ENCODE measurements at regions not wholly inside any gene's neighbourhood (a gene's known extent, or its start where the extent isn't known, plus 50 kb on each side); places are given as distances from the start of the nearest gene placed in this dataset.
"Not testable (repeated sequence)": the region's sequence is repeated elsewhere in the genome, so short reads cannot be mapped to it uniquely, and the experiment has no call there.

DNA sequence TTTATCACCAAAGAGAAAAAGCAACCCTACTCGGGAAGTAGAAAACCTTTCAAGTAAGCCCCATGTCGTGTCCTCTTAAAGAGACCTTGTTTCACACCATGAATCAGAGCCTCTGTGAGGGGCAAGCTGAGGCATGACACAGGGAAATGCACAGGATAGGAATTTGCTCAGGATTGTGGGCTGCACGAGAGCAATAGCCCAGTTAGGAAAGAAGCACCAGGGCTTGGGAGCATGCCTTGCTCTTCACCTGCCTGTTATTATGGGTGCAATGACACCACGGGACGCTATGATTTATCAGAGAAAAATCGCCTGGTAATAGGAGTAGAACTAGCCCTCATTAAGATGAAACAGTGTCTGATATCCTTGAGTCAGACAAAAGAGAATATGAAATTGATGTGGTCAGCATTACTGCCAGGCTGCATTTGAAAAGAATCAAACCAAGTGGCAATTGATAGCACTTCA lies 562.9 kb upstream of the NRP1 start:
- no peak for DNase-seq

DNA sequence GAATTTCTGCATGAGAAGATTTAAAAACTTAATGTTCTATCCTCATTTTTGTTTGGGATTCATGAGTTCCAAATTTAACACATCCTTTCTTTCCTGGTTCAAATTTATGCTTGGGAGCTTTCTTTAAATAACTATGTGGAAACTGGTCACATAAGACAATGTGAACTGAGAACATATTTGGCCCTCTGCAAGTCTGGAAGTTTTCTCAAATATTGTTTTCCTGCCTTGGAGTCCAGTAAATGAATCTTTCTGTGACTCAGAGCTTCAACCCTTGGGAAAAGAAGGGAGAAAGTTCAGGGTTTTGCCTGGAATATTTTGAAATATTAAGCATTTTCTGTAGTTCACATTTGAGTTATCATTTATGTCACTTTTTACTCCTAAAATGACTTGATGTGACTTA lies 559.0 kb upstream of the NRP1 start:
- no peak for DNase-seq

DNA sequence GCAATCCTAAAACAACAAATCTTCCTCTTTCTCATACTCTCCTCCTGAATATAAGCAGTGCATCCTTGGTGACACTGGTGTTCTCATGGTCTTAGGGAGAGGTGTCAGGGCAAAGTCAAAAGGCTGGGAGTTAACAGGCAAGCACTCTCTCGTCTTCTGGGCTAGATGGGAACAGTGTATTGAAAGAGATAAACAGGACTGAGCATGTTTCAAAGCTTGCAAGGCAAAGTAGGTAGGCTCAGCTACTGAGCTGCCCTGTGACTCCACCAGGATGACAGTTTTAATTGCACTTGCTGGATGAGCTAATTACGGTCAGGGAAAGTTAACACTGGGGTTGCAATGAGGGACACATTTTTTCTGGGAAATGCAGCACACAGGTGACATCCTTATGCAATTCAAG lies 554.9 kb upstream of the NRP1 start:
- DNase-seq = no peak

DNA sequence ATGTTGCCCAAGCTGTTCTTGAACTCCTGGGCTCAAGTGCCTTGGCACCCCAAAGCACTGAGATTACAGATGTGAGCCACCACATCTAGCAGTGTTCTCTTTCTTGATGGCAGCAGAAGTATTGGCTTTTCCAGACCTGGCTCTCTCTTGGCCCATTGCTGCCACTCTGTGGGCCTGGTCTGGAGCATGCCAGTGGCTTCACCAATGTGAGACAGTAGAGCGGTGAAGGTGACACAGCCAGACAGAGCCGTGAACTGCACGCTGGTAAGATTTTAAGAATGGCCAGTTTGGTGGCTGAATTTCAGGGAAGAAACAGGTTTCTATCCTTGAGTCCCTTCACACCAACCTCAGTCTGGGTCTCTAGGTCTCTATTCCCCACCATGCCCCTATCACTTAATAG lies 552.7 kb upstream of the NRP1 start:
- no peak for DNase-seq

DNA sequence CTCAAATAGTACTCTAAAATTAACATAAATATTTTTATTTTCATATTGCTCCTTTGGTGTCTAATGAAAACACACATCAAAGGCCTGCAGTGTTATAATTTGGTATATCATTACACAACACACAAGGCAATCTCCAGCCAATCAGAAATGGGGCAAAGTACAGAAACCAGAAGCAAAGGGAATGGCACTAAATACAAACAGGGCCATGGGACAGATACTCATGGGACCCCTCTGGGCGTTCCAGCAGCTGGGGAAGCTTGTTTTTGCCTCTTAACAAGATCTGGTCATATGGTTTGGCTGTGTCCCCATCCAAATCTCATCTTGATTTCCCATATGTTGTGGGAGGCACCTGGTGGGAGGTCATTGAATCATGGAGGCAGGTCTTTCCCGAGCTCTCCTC lies 551.8 kb upstream of the NRP1 start:
- DNase-seq = no peak

DNA sequence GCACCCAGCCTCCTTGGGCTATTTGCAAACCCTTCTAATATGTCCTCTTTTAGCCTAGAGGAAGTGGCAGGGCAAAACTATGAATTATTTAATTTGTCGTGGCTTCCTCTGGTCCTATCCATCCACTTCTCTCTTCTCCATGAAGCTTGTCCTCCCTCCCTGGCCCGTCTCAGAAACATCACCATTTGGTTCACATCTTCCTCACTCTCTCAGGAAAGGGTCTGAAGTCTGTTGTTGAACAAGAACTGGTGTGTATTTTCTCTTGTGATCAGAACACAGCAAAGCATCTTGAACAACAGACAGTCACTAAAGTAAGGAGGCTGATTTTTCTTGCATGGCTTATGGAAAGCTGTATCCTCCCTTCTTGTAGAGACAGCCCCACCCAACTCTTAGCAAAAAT lies 550.1 kb upstream of the NRP1 start:
- no peak for DNase-seq

DNA sequence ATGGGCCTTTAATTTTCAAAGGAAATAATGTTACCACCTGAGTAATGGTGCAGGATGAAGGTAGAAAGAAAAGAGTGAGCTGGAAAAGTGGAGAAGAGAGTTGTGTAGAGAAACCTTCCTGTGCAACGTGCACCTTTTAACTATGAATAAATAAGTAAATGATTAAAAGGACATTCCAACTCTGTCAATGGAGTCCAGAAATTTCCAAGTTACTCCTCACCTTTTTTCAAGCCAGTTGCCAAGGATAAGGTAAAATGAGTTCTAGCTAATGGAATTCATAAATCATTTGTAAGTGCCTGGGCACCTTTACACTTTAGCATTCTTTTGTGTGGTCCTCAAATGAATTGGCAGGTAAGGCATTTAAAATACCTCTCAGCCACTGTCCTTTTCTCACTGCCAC lies 549.4 kb upstream of the NRP1 start:
- no peak for DNase-seq

DNA sequence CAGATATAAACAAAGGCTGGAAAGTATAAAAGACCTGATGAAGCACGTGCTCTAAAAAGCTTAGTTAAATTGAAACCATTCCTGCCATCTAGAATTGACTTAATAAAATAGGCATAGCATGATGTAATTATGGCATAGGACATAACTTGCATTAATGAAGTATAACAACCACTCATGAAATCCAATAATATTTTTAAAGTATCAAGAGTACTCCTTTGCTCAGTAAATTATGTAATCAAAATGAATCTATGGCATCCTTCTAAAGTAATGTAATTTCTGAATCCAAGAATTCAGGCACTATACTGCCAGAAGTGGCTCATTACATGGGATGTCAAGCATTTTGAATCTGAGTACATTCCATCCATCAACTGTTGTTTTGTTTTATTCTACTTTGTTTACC lies 548.5 kb upstream of the NRP1 start:
- no peak for DNase-seq

DNA sequence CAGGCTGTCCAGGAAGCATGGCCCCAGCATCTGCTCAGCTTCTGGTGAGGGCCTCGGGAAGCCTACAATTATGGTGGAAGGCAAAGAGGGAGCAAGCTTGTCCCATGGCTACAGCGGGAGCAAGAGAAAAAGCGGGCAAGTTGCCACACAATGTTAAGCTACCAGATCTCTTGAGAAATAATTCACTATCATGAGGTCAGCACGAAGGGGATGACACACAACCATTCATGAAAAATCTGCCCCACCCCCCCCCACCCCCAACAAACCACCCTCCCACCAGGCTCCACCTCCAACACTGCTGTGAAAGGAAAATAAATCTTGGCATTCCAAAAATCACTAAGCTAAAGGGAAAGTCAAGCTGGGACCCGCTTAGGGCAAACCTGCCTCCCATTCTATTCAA lies 545.8 kb upstream of the NRP1 start:
- no peak for DNase-seq

DNA sequence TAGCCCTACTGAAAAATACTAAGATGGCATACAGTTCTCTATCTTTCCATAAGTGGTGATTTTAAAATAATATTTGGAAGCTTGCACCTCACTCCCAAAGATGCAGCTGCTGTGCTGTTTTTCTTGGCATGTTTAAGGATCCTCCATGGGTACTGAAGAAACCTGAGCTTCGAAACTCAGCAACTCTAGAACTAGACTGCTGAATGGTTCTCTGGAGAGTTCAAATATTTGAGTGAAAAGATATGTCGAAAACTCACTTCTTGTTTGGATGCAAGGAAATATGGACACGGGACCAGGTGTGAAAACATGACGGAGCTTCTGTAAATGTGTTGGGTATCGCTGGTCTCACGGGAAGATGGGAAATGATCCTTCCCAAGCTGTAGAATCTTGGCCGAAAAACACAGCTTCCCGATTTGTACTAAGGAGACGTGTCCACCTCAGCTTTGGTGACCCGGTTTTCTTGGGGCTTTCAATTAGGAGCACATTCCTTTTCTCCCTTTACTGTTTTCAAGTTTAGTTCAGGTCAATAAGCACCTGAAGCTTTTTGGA lies 543.8 kb upstream of the NRP1 start:
- DNase-seq = no peak

DNA sequence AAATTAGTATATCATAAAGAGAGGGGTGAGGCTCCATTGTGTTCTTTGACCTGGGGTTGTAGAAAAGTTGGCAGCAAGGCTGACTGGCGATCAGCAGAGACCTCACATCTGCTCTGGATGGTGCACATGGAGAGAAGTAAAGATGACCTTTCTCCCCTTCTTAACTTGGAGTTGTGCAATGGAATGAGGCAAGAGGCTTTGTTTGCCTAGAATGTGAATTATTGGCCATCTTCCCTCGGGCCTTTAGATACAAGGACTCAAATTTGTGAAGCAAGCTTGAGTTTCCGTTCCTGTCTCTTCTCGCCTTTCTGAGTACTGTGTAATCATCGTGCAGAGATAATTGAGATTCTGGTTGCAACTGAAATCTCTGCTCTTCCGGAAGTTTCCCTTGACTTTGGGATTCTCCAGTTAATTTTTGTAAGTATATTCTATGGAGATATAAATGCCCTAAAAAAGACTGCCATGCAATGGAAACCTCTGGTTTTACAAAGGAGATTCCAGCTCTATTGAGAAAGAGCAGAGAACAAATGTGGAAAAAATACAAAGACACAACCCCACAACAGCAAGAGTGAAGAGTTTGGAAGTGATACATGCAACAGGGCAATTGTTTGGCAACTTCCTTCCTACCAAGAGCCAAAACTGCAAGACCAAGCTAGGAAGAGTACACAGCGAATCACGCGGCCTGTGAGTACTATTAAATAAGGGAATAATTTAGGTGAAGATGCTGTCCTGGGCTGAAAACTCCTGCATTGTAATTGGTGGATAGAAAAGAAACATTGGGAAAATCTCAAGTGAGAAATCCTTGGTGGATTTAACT lies 542.3 kb upstream of the NRP1 start:
- DNase-seq = no peak

DNA sequence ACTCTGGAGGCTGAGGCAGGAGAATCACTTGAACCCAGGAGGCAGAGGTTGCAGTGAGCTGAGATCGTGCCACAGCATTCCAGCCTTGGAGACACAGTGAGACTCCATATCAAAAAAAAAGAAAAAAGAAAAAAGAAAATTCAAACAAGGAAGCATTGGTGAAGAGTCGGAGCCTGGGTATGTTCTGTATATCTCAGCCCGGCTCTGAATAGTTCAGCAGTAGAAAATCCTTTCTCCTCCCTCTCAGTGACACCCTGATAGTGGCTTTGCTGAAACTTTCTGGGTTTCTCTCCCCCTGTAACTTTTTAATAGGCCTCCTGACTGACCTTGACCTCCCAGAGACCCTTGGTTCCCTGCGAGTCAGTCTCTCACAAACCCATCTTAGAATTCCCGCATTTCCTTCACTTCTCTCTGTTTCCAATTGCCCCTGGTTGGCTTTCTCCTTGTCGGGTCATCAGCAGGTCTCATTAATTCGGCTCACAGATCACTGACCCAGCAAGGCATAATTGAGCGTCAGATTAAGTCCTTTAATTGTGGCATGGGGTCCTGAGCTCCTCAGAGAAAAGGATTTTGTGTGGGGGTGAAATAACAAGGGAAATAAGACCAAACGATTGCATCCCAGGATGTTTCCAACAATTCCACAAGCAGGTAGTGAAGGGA lies 541.6 kb upstream of the NRP1 start:
- no peak for DNase-seq

DNA sequence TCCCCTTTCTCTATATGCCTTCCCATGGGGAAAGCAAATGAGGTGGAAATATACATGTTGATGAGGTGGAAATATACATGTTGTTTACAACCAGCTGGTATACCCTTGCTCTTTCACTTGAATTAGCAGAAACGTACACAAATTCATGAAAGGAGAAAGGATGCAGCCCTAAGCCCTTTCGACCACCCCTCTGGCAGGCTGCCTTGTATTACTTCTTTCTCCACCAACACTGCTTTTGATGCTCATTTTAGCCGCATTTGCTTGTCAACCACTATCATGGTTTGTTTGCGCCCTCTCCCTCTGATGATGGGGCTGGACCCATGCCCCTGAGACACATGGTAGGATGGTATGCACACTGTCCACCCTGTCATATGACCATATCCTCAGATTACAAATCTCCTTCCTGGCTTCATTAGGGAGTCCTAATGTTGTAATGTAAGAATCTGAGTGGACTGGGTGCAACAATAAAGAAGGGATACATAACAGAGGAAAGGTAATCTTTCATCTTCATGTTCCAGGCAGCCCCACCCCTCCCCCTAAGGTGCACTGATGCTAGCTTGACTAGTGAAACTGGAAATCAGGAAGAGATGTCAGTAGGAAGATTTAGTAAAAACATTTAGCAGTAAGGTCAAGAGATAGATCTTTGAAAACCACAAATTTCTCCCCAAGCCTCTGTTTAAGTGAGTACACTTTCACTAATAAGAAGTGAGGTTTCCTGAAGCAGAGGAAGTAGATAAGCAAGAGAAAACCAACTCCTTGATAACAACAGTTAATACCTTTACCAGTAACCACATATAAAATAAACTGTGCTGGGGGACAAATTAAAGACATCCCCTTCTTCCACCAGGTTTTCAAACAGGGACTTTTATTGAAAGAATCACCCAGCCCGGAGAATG lies 536.8 kb upstream of the NRP1 start:
- no peak for DNase-seq

DNA sequence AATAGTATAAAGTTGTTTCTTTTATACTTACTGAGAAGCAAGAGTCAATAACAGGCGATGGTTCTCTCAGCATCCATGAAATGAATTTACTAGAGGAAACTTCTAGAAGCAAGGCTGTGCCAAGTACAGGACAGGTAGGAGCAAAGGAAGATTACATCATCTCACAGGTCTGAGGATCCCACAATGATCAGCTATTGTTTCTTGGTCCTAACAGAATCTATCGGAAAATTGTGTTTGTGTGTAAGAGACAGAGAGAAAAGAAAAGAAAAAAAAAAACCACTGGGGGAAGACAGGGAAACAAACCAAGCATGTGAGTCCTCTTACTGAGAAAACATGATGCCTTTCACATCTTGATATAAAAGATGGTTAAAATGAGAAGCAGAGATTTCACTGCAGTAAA lies 535.0 kb upstream of the NRP1 start:
- no peak for DNase-seq

DNA sequence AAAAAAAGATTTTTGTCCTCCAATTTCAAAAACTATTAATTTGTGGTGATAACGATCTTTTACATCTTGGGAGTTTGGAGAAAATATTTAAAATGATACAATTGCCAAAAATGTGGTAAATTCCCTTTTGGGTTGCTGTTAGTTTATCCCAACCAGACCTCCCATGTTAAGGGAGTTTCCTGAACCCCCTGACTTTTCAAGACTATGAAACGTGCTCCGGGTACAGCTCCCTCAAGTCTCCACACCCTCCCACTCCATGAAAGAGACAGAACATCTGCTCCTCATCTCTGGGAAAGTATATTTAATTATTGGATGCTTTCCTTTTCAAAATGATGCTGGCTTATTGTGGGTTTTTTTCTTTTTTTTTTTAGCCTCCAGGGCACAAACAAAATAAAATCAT lies 534.6 kb upstream of the NRP1 start:
- no peak for DNase-seq

DNA sequence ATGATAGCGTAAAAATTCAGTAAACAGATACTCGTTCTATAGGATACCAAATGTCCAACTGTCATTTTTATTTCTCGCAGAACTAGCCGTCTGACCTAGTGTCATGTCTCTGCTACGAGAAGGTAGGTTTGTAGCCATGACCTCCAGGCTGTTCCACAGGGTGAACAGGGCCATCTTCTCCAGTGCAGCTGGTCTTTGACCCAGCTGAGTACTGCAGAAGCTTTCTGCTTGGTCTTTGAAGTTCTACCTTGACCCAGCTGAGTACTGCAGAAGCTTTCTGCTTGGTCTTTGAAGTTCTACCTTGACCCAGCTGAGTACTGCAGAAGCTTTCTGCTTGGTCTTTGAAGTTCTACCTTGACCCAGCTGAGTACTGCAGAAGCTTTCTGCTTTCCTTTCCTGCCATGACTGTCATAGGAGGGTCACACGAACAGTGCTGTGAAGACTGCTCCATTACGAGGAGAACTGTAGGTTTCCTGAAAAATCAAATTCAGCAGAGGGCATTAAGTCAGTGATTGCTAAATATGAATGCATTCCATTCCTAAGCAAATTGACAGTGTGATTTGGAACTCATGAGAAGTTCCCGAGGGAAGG lies 532.8 kb upstream of the NRP1 start:
- DNase-seq = not testable (repeated sequence)

DNA sequence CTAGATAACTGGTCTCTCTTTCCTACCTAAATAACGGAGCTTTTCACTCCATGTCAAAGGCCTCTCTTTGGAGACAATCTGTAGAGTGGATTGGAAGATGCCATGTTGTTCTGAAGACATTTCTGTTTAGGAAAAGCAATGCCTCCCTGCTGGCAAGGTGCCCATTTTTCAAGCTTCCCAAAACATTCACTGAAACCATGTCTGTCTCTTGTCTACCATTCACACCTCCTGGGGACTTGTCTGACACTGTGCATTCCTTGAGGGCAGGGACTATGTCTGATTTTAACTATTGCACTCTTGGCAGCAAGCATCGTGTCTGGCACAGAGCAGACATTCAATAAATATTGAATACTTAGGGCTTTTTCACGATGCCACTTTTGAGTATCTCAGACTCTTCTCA lies 528.9 kb upstream of the NRP1 start:
- DNase-seq = no peak

DNA sequence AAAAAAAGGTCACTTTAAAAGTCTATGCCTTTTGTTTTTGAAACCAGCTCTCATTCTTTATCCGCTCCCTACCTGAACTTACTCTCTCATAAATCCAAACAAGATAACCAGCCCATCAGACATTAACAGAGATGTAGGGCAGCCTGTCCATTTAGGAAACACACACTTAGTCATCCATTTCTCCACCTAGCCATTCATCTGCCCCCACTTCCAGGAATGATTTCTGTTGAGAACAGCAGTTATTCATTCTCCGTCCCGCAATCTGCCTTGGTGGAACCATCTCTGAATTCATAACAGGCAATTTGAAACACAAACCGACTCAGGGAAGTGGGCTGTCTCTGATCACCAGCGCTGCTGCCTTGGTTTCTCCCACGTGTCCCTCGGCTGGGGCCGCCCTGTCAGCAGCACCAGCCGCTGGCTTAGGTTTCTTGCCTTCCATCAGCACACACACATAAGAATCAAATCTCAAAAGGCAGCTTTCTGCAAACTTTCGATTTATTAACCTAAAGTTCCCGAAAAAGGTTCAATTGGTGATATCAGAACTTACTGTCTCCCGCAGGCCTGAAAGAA lies 528.2 kb upstream of the NRP1 start:
- no peak for DNase-seq

DNA sequence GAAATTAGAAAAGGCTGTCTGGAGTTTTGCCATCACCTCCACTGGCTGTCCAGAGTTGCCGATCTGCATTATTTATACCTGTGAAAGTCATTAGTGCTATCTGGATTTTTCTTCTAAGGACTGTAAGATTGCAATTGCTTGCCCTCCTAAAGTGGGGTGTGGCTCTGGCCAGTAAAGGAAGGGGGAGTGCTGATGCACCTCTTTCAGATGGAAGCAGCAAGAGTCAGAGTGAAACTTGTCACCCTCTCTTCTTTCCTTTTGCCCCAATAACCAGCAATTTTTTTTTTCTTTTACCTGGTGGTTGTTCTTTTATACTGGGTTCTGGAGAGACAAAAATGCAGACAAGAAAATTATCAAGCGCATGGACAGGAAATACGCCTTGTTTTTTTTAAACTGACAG lies 527.4 kb upstream of the NRP1 start:
- DNase-seq = no peak

DNA sequence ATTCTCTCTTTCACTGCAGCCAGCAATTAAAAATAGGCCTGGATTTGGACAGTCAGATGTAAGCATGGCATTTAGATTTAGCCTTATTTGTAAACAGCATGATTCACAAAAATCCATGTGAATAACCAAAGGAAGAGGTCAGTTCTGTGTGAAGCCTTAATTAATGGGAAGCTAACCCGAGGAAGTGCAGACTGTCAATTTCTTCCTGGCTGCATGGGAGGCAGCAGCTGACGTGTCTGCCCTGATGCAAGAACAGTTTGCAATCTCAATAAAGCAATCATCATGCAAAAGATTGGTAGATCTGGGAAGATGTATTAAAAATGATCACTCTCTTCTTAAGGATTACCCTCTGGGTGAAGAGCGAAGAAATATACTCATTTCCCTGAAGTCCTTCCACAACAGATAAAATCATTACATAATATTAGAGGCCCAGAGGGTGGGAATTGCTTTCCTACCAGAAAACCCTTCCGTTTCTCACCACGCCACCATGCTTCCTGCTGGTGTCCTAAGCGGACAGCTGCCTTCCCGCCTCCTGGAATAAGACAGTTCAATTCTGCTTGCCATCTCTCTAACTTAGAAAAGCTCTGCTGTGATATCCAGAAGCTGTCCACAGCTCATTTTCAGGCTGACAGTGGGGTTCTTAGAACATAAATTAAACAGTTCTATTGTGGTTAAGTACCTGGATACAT lies 526.7 kb upstream of the NRP1 start:
- no peak for DNase-seq

DNA sequence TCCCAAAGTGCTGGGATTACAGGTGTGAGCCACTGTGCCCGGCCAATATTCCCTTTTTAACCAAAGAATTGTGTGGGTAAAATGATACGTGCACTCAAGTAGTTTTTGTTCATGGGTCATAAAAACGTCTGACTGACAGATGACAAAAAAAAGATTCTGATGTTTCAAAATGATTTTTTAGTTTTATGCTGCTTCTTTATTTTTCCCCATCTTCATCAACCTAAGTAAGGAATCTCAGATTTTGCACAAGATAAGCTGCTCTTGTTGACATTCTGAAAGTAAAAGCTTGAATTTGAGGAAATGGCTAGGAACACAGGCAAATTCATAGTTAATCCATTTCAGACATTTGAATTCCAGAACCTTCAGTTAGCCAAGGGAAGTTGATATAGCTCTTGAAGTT lies 526.1 kb upstream of the NRP1 start:
- DNase-seq = no peak
